AG04449 (cell line): ENCODE measurements at regions not wholly inside any gene's neighbourhood (a gene's known extent, or its start where the extent isn't known, plus 50 kb on each side); places are given as distances from the start of the nearest gene placed in this dataset.
A peak's percentile ranks its signal among the peaks of the same experiment; 100 is the strongest.

ENCODE experiments used
- CTCF ChIA-PET: fragments of 350-600 bp; formaldehyde crosslinking; extraction: SDS; loops from one replicate; lab custom pipeline; 2021; ENCODE audit warnings: antibody characterized with exemption; lab: Yijun Ruan, JAX
- POLR2A ChIA-PET: fragments of 400-600, 350-600 bp; formaldehyde crosslinking; extraction: SDS; loops from one replicate; lab custom pipeline; 2020; ENCODE audit warnings: antibody characterized with exemption, inconsistent platforms; lab: Yijun Ruan, JAX
- DNase-seq: peaks from one replicate; pipeline ENCODE4 v3.0.0-alpha.2; 2010; ENCODE audit warnings: low read depth, low spot score
- H3K4me3 ChIP-seq: 2 replicates; pipeline ENCODE4 v1.5.1; 2011; ENCODE audit warnings: low read depth, mild to moderate bottlenecking, control low read depth, low read length
- CTCF ChIP-seq: IDR thresholded peaks from one replicate; pipeline ENCODE4 v1.5.1; 2011; ENCODE audit warnings: mild to moderate bottlenecking, moderate library complexity, low read length, control low read depth, inconsistent platforms; ENCODE audit not compliant: insufficient read depth; ENCODE audit errors: missing control alignments

- ChIA-PET POLR2A (no interaction called here), CTCF (no interaction called here)
- no peak overlapping the region for H3K4me3 ChIP-seq
- TF ChIP-seq CTCF = no peak
- DNase-seq = no peak
Measured at GRCh38 chr12:15033029-15033428, 60.2 kb downstream of the PDE6H start.

GRCh38 chr12:15033641-15034040, 60.8 kb downstream of the PDE6H start:
- DNase-seq = no peak
- CTCF ChIA-PET = no interaction called here
- POLR2A ChIA-PET = no interaction called here
- no peak overlapping the region for H3K4me3 ChIP-seq
- TF ChIP-seq CTCF = no peak

- H3K4me3 ChIP-seq = no peak overlapping the region
- ChIA-PET POLR2A (no interaction called here), CTCF (no interaction called here)
- TF ChIP-seq CTCF = no peak
- DNase-seq = no peak
Measured at GRCh38 chr12:15035185-15035584, 62.3 kb downstream of the PDE6H start.

- CTCF ChIA-PET = no interaction called here
- no peak for TF ChIP-seq CTCF
- DNase-seq = no peak
- H3K4me3 ChIP-seq = no peak overlapping the region
- POLR2A ChIA-PET = no interaction called here
Measured at GRCh38 chr12:15037091-15037687, 64.3 kb downstream of the PDE6H start.

GRCh38 chr12:15038137-15038536, 65.3 kb downstream of the PDE6H start:
- TF ChIP-seq CTCF = no peak
- ChIA-PET CTCF (no interaction called here), POLR2A (no interaction called here)
- no peak for DNase-seq
- no peak overlapping the region for H3K4me3 ChIP-seq

GRCh38 chr12:15044471-15044870, 71.6 kb downstream of the PDE6H start:
- TF ChIP-seq CTCF = no peak
- no peak overlapping the region for H3K4me3 ChIP-seq
- DNase-seq = peak; percentile 2
- ChIA-PET POLR2A (no interaction called here), CTCF (no interaction called here)
